Spleen (tissue), 11 donors: ENCODE measurements at regions not wholly inside any gene's neighbourhood (a gene's known extent, or its start where the extent isn't known, plus 50 kb on each side); places are given as distances from the start of the nearest gene placed in this dataset.

Source experiments
- DNase-seq: peaks from one replicate; pipeline ENCODE4 v3.0.0-alpha.2; 2020
- H3K27ac ChIP-seq, 8 donors: fragments of 200-600 bp; sonication (generic) in 7 of 8; 1 replicate in 4 of 8; 2 replicates in 4 of 8; pipeline versions ENCODE4 v1.5.0 to v1.8.0; 2016 to 2021; ENCODE audit warnings: inconsistent platforms in 4 of 8, mild to moderate bottlenecking in 4 of 8, moderate library complexity in 1 of 8
- H3K27me3 ChIP-seq, 7 donors: fragments of 200-600 bp; sonication (generic) in 6 of 7; replicated peaks in 1 of 7; 1 replicate in 4 of 7; 2 replicates in 3 of 7; pipeline versions ENCODE4 v1.5.0 to v1.8.0; 2016 to 2021; ENCODE audit warnings: inconsistent platforms in 3 of 7, mild to moderate bottlenecking in 1 of 7
- H3K36me3 ChIP-seq, 6 donors: fragments of 200-600 bp; sonication (generic) in 5 of 6; 1 replicate in 4 of 6; 2 replicates in 2 of 6; pipeline versions ENCODE4 v1.5.0 to v1.8.0; 2016 to 2021; ENCODE audit warnings: inconsistent platforms in 2 of 6
- H3K4me1 ChIP-seq, 6 donors: fragments of 200-600 bp; sonication (generic) in 5 of 6; 1 replicate in 3 of 6; 2 replicates in 3 of 6; pipeline versions ENCODE4 v1.5.0 to v1.8.0; 2016 to 2021; ENCODE audit warnings: inconsistent platforms in 3 of 6
- H3K4me3 ChIP-seq, 8 donors: fragments of 200-600 bp; sonication (generic) in 7 of 8; 1 replicate in 4 of 8; 2 replicates in 4 of 8; pipeline versions ENCODE4 v1.5.0 to v1.8.0; 2016 to 2021; ENCODE audit warnings: inconsistent platforms in 4 of 8, mild to moderate bottlenecking in 4 of 8, moderate library complexity in 2 of 8
- H3K9me3 ChIP-seq, 8 donors: fragments of 200-600 bp; sonication (generic) in 7 of 8; 1 replicate in 4 of 8; 2 replicates in 4 of 8; pipeline versions ENCODE4 v1.5.0 to v1.8.0; 2016 to 2021; ENCODE audit warnings: inconsistent platforms in 4 of 8
- CTCF ChIP-seq, 11 experiments: fragments of 200-600 bp in 7 of 11; fragments of 450-650 bp in 4 of 11; sonication (generic) in 4 of 11; IDR thresholded peaks in 8 of 11; conservative IDR thresholded peaks in 3 of 11; 1 replicate in 7 of 11; 2 replicates in 4 of 11; pipeline versions ENCODE4 v1.4.0 to v1.8.0; 2016 to 2021; ENCODE audit warnings: antibody characterized with exemption in 11 of 11, inconsistent platforms in 4 of 11, mild to moderate bottlenecking in 1 of 11
- POLR2A ChIP-seq, 3 donors: fragments of 450-650 bp; IDR thresholded peaks; one replicate each; pipeline ENCODE4 v1.5.1; 2017; ENCODE audit warnings: antibody characterized with exemption in 3 of 3, mild to moderate bottlenecking in 1 of 3
- POLR2AphosphoS5 ChIP-seq, 3 donors: sonication (generic); formaldehyde crosslinking; IDR thresholded peaks; one replicate each; pipeline ENCODE4 v1.5.1; 2017; ENCODE audit warnings: antibody characterized with exemption in 3 of 3
- WGBS, 5 donors: extraction: QIAGEN DNeasy Blood & Tissue Kit in 3 of 5; methylation state at CpG; one replicate each; pipeline versions ENCODE4 v1.1.5 to v1.1.7; 2013 to 2018; 5-methylcytosine and 5-hydroxymethylcytosine counted together
- intact Hi-C: fragments of 100-400 bp; cut with DNase I; formaldehyde crosslinking; loops from one replicate; pipeline ENCODE4 v1.15.0; 2023; ENCODE audit warnings: low total_unique reads
- donor health status: healthy with polysubstance abuse.
- donor health status: DM: no; HTN: no; CAD: no; lungs with moderate emphysema.
- donor health status: DM: no; HTN: no; CAD: no.
- donor health status: Bipolar disorder and iron deficiency.
- donor health status: healthy.
- donor health status: DM: no; HTN: no; CAD: no.
- donor health status: DM: yes; HTN: yes; CAD: no.

- Histone ChIP-seq H3K4me1 (no peaks in the 10 kb centered on the region), H3K9me3 (peaks cover 0 to 29% (median 0%) of the 10 kb centered on the region in 8 donors), H3K4me3 (no peak overlapping the region), H3K27ac (no peak overlapping the region), H3K36me3 (no peaks in the 10 kb centered on the region), H3K27me3 (no peaks in the 10 kb centered on the region)
- 84 to 90% (median 90%) methylated on average over 6 of the region's 6 CpGs for WGBS, 5 donors
- intact Hi-C loops = no loop called here
- no peak for TF ChIP-seq POLR2AphosphoS5 (IDR thresholded peaks at IDR 0.05)
- TF ChIP-seq POLR2A (IDR thresholded peaks at IDR 0.05) = no peak
- no peak for TF ChIP-seq CTCF (IDR thresholded peaks at IDR 0.05 in 8 of 11, conservative IDR thresholded peaks at IDR 0.05 in 3 of 11)
- DNase-seq = no peak
Observed at GRCh38 chr12:115044073-115044472, 360.1 kb upstream of the TBX3 start.

- H3K36me3 ChIP-seq = no peaks in the 10 kb centered on the region
- DNase-seq = no peak
- intact Hi-C loops = no loop called here
- TF ChIP-seq POLR2A (IDR thresholded peaks at IDR 0.05) (no peak), POLR2AphosphoS5 (IDR thresholded peaks at IDR 0.05) (no peak), CTCF (IDR thresholded peaks at IDR 0.05 in 8 of 11, conservative IDR thresholded peaks at IDR 0.05 in 3 of 11) (no peak)
- 76 to 91% (median 86%) methylated on average over 4 of the region's 4 CpGs for WGBS, 5 donors
- H3K4me3 ChIP-seq = no peak overlapping the region
- no peaks in the 10 kb centered on the region for H3K27me3 ChIP-seq
- peaks cover 0 to 34% (median 0%) of the 10 kb centered on the region in 8 donors for H3K9me3 ChIP-seq
- H3K4me1 ChIP-seq = no peaks in the 10 kb centered on the region
- no peak overlapping the region for H3K27ac ChIP-seq
Observed at GRCh38 chr12:115043079-115043478, 359.1 kb upstream of the TBX3 start.

- Histone ChIP-seq H3K4me1 (no peaks in the 10 kb centered on the region), H3K4me3 (no peak overlapping the region), H3K36me3 (no peaks in the 10 kb centered on the region), H3K27me3 (no peaks in the 10 kb centered on the region), H3K9me3 (peaks cover 0 to 34% (median 0%) of the 10 kb centered on the region in 8 donors), H3K27ac (no peak overlapping the region)
- intact Hi-C loops = no loop called here
- no peak for DNase-seq
- no peak for TF ChIP-seq CTCF (IDR thresholded peaks at IDR 0.05 in 8 of 11, conservative IDR thresholded peaks at IDR 0.05 in 3 of 11)
- TF ChIP-seq POLR2A (IDR thresholded peaks at IDR 0.05) = no peak
- no peak for TF ChIP-seq POLR2AphosphoS5 (IDR thresholded peaks at IDR 0.05)
Observed at GRCh38 chr12:115042341-115042740, 358.4 kb upstream of the TBX3 start.

- H3K36me3 ChIP-seq = no peaks in the 10 kb centered on the region
- TF ChIP-seq CTCF (IDR thresholded peaks at IDR 0.05 in 8 of 11, conservative IDR thresholded peaks at IDR 0.05 in 3 of 11) = no peak
- no peak for TF ChIP-seq POLR2AphosphoS5 (IDR thresholded peaks at IDR 0.05)
- TF ChIP-seq POLR2A (IDR thresholded peaks at IDR 0.05) = no peak
- no peak overlapping the region for H3K27ac ChIP-seq
- intact Hi-C loops = no loop called here
- WGBS, 5 donors = 73 to 88% (median 77%) methylated on average over 2 of the region's 2 CpGs
- H3K4me1 ChIP-seq = no peaks in the 10 kb centered on the region
- no peak for DNase-seq
- no peak overlapping the region for H3K4me3 ChIP-seq
- no peaks in the 10 kb centered on the region for H3K27me3 ChIP-seq
- peaks cover 0 to 34% (median 0%) of the 10 kb centered on the region in 8 donors for H3K9me3 ChIP-seq
Observed at GRCh38 chr12:115037830-115038229, 353.9 kb upstream of the TBX3 start.
